Fibroblast of lung (primary cell): ENCODE measurements at regions not wholly inside any gene's neighbourhood (a gene's known extent, or its start where the extent isn't known, plus 50 kb on each side); places are given as distances from the start of the nearest gene placed in this dataset.

Source experiments
- EZH2 ChIP-seq: IDR thresholded peaks from 2 replicates; pipeline ENCODE4 v1.5.1; 2012; ENCODE audit warnings: low read length, control low read depth, mild to moderate bottlenecking; ENCODE audit errors: missing control alignments
- TF ChIP-seq, protein P1 (sequence below), 2 donors: IDR thresholded peaks in 1 of 2; conservative IDR thresholded peaks in 1 of 2; 1 replicate in 1 of 2; 2 replicates in 1 of 2; pipeline ENCODE4 v1.5.1; 2011 to 2012; ENCODE audit warnings: low read length in 2 of 2, control low read depth in 1 of 2, inconsistent platforms in 1 of 2, low read depth in 1 of 2, mild to moderate bottlenecking in 1 of 2

- TF ChIP-seq, protein P1, sequence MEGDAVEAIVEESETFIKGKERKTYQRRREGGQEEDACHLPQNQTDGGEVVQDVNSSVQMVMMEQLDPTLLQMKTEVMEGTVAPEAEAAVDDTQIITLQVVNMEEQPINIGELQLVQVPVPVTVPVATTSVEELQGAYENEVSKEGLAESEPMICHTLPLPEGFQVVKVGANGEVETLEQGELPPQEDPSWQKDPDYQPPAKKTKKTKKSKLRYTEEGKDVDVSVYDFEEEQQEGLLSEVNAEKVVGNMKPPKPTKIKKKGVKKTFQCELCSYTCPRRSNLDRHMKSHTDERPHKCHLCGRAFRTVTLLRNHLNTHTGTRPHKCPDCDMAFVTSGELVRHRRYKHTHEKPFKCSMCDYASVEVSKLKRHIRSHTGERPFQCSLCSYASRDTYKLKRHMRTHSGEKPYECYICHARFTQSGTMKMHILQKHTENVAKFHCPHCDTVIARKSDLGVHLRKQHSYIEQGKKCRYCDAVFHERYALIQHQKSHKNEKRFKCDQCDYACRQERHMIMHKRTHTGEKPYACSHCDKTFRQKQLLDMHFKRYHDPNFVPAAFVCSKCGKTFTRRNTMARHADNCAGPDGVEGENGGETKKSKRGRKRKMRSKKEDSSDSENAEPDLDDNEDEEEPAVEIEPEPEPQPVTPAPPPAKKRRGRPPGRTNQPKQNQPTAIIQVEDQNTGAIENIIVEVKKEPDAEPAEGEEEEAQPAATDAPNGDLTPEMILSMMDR (conservative IDR thresholded peaks at IDR 0.05 in 1 of 2, IDR thresholded peaks at IDR 0.05 in 1 of 2; ENCODE audit: low read depth in 1 of 2, low read length in 2 of 2) = no peak
- no peak for TF ChIP-seq EZH2
These were observed 1328.3 kb downstream of the TECRL start for GRCh38 chr4:63080934-63081333.
